IPS DF 19.7 (cell line): ENCODE measurements at regions not wholly inside any gene's neighbourhood (a gene's known extent, or its start where the extent isn't known, plus 50 kb on each side); places are given as distances from the start of the nearest gene placed in this dataset.
"Not testable (repeated sequence)": the region's sequence is repeated elsewhere in the genome, so short reads cannot be mapped to it uniquely, and the experiment has no call there.

Experiments
- DNase-seq: peaks from one replicate; pipeline ENCODE4 v3.0.0-alpha.2; 2013; ENCODE audit warnings: low read depth, low spot score

GRCh38 chr1:96865731-96866685, 144.4 kb downstream of the PTBP2 start:
- DNase-seq = no peak

GRCh38 chr1:96872757-96873156, 151.2 kb downstream of the PTBP2 start:
- DNase-seq = no peak

- no peak for DNase-seq
Observed at GRCh38 chr1:96878640-96879039, 157.1 kb downstream of the PTBP2 start.

GRCh38 chr1:96880626-96881025, 159.0 kb downstream of the PTBP2 start:
- DNase-seq = no peak

GRCh38 chr1:96882096-96882495, 160.5 kb downstream of the PTBP2 start:
- no peak for DNase-seq

- no peak for DNase-seq
Observed at GRCh38 chr1:96886474-96886873, 164.9 kb downstream of the PTBP2 start.

GRCh38 chr1:96887501-96887900, 165.9 kb downstream of the PTBP2 start:
- DNase-seq = no peak

- no peak for DNase-seq
Observed at GRCh38 chr1:96901783-96902363, 180.3 kb downstream of the PTBP2 start.

- no peak for DNase-seq
Observed at GRCh38 chr1:96912248-96912647, 190.7 kb downstream of the PTBP2 start.

- DNase-seq = not testable (repeated sequence)
Observed at GRCh38 chr1:96915701-96916100, 194.1 kb downstream of the PTBP2 start.

GRCh38 chr1:96918406-96918805, 196.8 kb downstream of the PTBP2 start:
- no peak for DNase-seq

- DNase-seq = no peak
Observed at GRCh38 chr1:96922181-96922580, 200.6 kb downstream of the PTBP2 start.

- DNase-seq = no peak
Observed at GRCh38 chr1:96923753-96924152, 202.2 kb downstream of the PTBP2 start.

GRCh38 chr1:96926176-96926575, 204.6 kb downstream of the PTBP2 start:
- no peak for DNase-seq

- DNase-seq = no peak
Observed at GRCh38 chr1:96927125-96927524, 205.5 kb downstream of the PTBP2 start.

GRCh38 chr1:96931136-96931535, 209.6 kb downstream of the PTBP2 start:
- DNase-seq = no peak

GRCh38 chr1:96934282-96934681, 212.7 kb downstream of the PTBP2 start:
- DNase-seq = no peak

- DNase-seq = no peak
Observed at GRCh38 chr1:96944432-96945092, 223.0 kb downstream of the PTBP2 start.

- DNase-seq = no peak
Observed at GRCh38 chr1:96945509-96946084, 224.0 kb downstream of the PTBP2 start.

- DNase-seq = no peak
Observed at GRCh38 chr1:96955307-96956012, 233.9 kb downstream of the PTBP2 start.

- no peak for DNase-seq
Observed at GRCh38 chr1:96962216-96962615, 240.6 kb downstream of the PTBP2 start.
